ENCODE measurements at regions not wholly inside any gene's neighbourhood (a gene's known extent, or its start where the extent isn't known, plus 50 kb on each side); places are given as distances from the start of the nearest gene placed in this dataset.
A peak's percentile ranks its signal among the peaks of the same experiment; 100 is the strongest.
"Not testable (repeated sequence)": the region's sequence is repeated elsewhere in the genome, so short reads cannot be mapped to it uniquely, and the experiment has no call there.

GRCh38 chrX:144494074-144494473 lies 610.2 kb downstream of the UBE2NL start:
- DNase-seq, result no peak

- DNase-seq, result no peak
Measured at GRCh38 chrX:144531877-144532276, 648.0 kb downstream of the UBE2NL start.

- DNase-seq, result no peak
Measured at GRCh38 chrX:144566592-144566991, 680.7 kb upstream of the SPANXN1 start.

- no peak for DNase-seq
Measured at GRCh38 chrX:144586756-144587155, 660.5 kb upstream of the SPANXN1 start.

GRCh38 chrX:144592036-144592435 lies 655.3 kb upstream of the SPANXN1 start:
- no peak for DNase-seq

- DNase-seq, result no peak
Measured at GRCh38 chrX:144601010-144601409, 646.3 kb upstream of the SPANXN1 start.

- DNase-seq, result no peak
Measured at GRCh38 chrX:144612076-144612475, 635.2 kb upstream of the SPANXN1 start.

GRCh38 chrX:144616317-144616716 lies 631.0 kb upstream of the SPANXN1 start:
- DNase-seq, result no peak

- DNase-seq, result no peak
Measured at GRCh38 chrX:144627947-144628346, 619.4 kb upstream of the SPANXN1 start.

GRCh38 chrX:144634451-144634850 lies 612.9 kb upstream of the SPANXN1 start:
- not testable (repeated sequence) for DNase-seq

- DNase-seq, result no peak
Measured at GRCh38 chrX:144637731-144638130, 609.6 kb upstream of the SPANXN1 start.

GRCh38 chrX:144648788-144649187 lies 598.5 kb upstream of the SPANXN1 start:
- DNase-seq, result no peak

GRCh38 chrX:144681501-144681900 lies 565.8 kb upstream of the SPANXN1 start:
- DNase-seq, result peak; percentile 0

- DNase-seq, result no peak
Measured at GRCh38 chrX:144683247-144683646, 564.1 kb upstream of the SPANXN1 start.

GRCh38 chrX:144709841-144710240 lies 537.5 kb upstream of the SPANXN1 start:
- no peak for DNase-seq

- DNase-seq, result no peak
Measured at GRCh38 chrX:144715337-144715736, 532.0 kb upstream of the SPANXN1 start.

GRCh38 chrX:144716187-144716586 lies 531.1 kb upstream of the SPANXN1 start:
- DNase-seq, result no peak

- no peak for DNase-seq
Measured at GRCh38 chrX:144717682-144718081, 529.6 kb upstream of the SPANXN1 start.

GRCh38 chrX:144722307-144722706 lies 525.0 kb upstream of the SPANXN1 start:
- no peak for DNase-seq

- DNase-seq, result peak; percentile 27
Measured at GRCh38 chrX:144730471-144730870, 516.8 kb upstream of the SPANXN1 start.

- DNase-seq, result no peak
Measured at GRCh38 chrX:144732588-144732987, 514.7 kb upstream of the SPANXN1 start.

GRCh38 chrX:144738246-144738645 lies 509.1 kb upstream of the SPANXN1 start:
- no peak for DNase-seq

- DNase-seq, result no peak
Measured at GRCh38 chrX:144768540-144768939, 478.8 kb upstream of the SPANXN1 start.

GRCh38 chrX:144783528-144783927 lies 463.8 kb upstream of the SPANXN1 start:
- DNase-seq, result not testable (repeated sequence)

- no peak for DNase-seq
Measured at GRCh38 chrX:144790148-144790547, 457.2 kb upstream of the SPANXN1 start.

GRCh38 chrX:144791298-144791697 lies 456.0 kb upstream of the SPANXN1 start:
- no peak for DNase-seq

Measured in fibroblast of skin of right quadriceps (primary cell).